Stomach (tissue), 4 donors: ENCODE measurements at regions not wholly inside any gene's neighbourhood (a gene's known extent, or its start where the extent isn't known, plus 50 kb on each side); places are given as distances from the start of the nearest gene placed in this dataset.

ENCODE experiments used
- EP300 ChIP-seq: sonication (generic); formaldehyde crosslinking; IDR thresholded peaks from one replicate; pipeline ENCODE4 v1.6.1; 2017; ENCODE audit warnings: antibody characterized with exemption
- POLR2A ChIP-seq, 4 donors: fragments of 450-650 bp; IDR thresholded peaks; one replicate each; pipeline ENCODE4 v1.6.1; 2016; ENCODE audit warnings: antibody characterized with exemption in 4 of 4, control low read depth in 2 of 4, mild to moderate bottlenecking in 1 of 4, moderate library complexity in 1 of 4
- POLR2AphosphoS5 ChIP-seq, 3 donors: sonication (generic); formaldehyde crosslinking; IDR thresholded peaks; one replicate each; pipeline ENCODE4 v1.6.1; 2016; ENCODE audit warnings: antibody characterized with exemption in 3 of 3
- TF ChIP-seq, protein P1 (sequence below), 7 experiments: fragments of 450-650 bp in 4 of 7; fragments of 200-600 bp in 3 of 7; sonication (generic) in 3 of 7; IDR thresholded peaks; one replicate each; pipeline ENCODE4 v1.5.1; 2016 to 2019; ENCODE audit warnings: antibody characterized with exemption in 7 of 7, control low read depth in 2 of 7, mild to moderate bottlenecking in 1 of 7

DNA sequence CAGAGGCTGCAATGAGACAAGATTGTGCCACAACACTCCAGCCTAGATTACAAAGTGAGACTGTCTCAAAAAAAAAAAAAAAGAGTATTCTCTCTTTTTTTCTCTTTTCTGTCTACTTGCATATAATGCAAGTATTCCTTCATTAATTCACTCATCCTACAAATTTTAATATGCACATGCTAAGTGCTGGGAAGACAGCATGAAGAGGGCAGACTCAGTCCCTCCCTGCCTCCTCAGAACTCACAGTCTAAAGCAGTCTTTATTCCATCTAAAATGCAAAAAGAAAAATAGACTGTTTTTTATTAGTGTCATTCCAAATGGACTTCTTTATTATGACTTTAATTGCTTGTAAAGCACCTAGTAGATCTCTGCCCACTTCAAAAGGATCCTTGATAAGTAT is 85.6 kb downstream of the NKX6-1 start:
- TF ChIP-seq, protein P1, sequence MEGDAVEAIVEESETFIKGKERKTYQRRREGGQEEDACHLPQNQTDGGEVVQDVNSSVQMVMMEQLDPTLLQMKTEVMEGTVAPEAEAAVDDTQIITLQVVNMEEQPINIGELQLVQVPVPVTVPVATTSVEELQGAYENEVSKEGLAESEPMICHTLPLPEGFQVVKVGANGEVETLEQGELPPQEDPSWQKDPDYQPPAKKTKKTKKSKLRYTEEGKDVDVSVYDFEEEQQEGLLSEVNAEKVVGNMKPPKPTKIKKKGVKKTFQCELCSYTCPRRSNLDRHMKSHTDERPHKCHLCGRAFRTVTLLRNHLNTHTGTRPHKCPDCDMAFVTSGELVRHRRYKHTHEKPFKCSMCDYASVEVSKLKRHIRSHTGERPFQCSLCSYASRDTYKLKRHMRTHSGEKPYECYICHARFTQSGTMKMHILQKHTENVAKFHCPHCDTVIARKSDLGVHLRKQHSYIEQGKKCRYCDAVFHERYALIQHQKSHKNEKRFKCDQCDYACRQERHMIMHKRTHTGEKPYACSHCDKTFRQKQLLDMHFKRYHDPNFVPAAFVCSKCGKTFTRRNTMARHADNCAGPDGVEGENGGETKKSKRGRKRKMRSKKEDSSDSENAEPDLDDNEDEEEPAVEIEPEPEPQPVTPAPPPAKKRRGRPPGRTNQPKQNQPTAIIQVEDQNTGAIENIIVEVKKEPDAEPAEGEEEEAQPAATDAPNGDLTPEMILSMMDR (IDR thresholded peaks at IDR 0.05): no peak
- no peak for TF ChIP-seq POLR2AphosphoS5 (IDR thresholded peaks at IDR 0.05)
- no peak for TF ChIP-seq POLR2A (IDR thresholded peaks at IDR 0.05)
- no peak for TF ChIP-seq EP300
